ENCODE measurements at regions not wholly inside any gene's neighbourhood (a gene's known extent, or its start where the extent isn't known, plus 50 kb on each side); places are given as distances from the start of the nearest gene placed in this dataset.

DNA sequence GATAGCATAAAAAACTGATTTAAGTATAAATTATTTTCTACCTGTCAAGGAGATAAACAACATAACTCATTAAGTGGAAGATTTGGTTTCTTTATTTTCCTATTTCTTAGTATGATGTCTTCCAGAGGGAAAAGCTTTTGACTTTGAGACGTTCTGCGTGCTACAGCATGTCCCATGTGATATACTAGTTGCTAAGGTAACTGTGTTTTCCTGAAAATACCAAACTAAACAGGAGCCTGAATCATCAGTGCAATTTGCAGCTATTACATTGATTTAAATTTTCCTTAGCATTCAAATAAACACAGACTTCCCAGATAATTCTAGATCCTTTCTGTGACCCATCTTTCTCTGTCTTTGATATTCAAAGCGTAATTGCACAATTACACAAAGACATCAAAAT lies 117.7 kb upstream of the P2RY1 start:
- Histone ChIP-seq H3K4me2 (ENCODE audit: control insufficient read depth, extremely low read depth, insufficient read depth, low read depth, low read length) (peak overlapping the region; percentile 4), H4K20me1 (ENCODE audit: control insufficient read depth, extremely low read depth, insufficient read depth, low read length) (no peaks in the 10 kb centered on the region), H3K9ac (ENCODE audit: control insufficient read depth, extremely low read depth, insufficient read depth, low read length) (no peak overlapping the region), H3K9me1 (ENCODE audit: control insufficient read depth, extremely low read depth, insufficient read depth, low read length) (no peaks in the 10 kb centered on the region), H3K27ac (ENCODE audit: control insufficient read depth, insufficient read depth, low read length) (peak overlapping the region; percentile 24), H3K27me3 (ENCODE audit: control insufficient read depth, extremely low read depth, insufficient read depth, low read length) (no peaks in the 10 kb centered on the region), H3K79me2 (ENCODE audit: control insufficient read depth, insufficient read depth, low read length) (no peaks in the 10 kb centered on the region), H3K36me3 (ENCODE audit: control insufficient read depth in 2 of 2, extremely low read depth in 1 of 2, insufficient read depth in 2 of 2, low read length in 2 of 2) (no peaks in the 10 kb centered on the region), H3K9me3 (ENCODE audit: control insufficient read depth, low read depth, low read length) (no peaks in the 10 kb centered on the region), H3K4me1 (ENCODE audit: control insufficient read depth, extremely low read depth, insufficient read depth, low read length) (peaks cover 15% of the 10 kb centered on the region), H2AFZ (ENCODE audit: control insufficient read depth, low read length) (no peak overlapping the region), H3K4me3 (ENCODE audit: control insufficient read depth in 2 of 3, extremely low read depth in 1 of 3, insufficient read depth in 2 of 3, low read depth in 1 of 3, low read length in 3 of 3) (no peak overlapping the region)
- FAIRE-seq (peak; percentile 20), DNase-seq (ENCODE audit: low read depth, low spot score) (no peak)
- dilution Hi-C loops (cut with MboI; ENCODE audit: extremely low pct_ligation_motif_present, low sequenced_read_pairs), result no loop called here
- TF ChIP-seq, protein P1, sequence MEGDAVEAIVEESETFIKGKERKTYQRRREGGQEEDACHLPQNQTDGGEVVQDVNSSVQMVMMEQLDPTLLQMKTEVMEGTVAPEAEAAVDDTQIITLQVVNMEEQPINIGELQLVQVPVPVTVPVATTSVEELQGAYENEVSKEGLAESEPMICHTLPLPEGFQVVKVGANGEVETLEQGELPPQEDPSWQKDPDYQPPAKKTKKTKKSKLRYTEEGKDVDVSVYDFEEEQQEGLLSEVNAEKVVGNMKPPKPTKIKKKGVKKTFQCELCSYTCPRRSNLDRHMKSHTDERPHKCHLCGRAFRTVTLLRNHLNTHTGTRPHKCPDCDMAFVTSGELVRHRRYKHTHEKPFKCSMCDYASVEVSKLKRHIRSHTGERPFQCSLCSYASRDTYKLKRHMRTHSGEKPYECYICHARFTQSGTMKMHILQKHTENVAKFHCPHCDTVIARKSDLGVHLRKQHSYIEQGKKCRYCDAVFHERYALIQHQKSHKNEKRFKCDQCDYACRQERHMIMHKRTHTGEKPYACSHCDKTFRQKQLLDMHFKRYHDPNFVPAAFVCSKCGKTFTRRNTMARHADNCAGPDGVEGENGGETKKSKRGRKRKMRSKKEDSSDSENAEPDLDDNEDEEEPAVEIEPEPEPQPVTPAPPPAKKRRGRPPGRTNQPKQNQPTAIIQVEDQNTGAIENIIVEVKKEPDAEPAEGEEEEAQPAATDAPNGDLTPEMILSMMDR (optimal IDR thresholded peaks at IDR 0.05 in 1 of 3, IDR thresholded peaks at IDR 0.05 in 1 of 3, conservative IDR thresholded peaks at IDR 0.05 in 1 of 3; ENCODE audit: extremely low read depth in 1 of 3, insufficient read depth in 2 of 3, low read length in 3 of 3), result no peak
- TF ChIP-seq EZH2 (IDR thresholded peaks at IDR 0.05; ENCODE audit: low read length), result no peak

DNA sequence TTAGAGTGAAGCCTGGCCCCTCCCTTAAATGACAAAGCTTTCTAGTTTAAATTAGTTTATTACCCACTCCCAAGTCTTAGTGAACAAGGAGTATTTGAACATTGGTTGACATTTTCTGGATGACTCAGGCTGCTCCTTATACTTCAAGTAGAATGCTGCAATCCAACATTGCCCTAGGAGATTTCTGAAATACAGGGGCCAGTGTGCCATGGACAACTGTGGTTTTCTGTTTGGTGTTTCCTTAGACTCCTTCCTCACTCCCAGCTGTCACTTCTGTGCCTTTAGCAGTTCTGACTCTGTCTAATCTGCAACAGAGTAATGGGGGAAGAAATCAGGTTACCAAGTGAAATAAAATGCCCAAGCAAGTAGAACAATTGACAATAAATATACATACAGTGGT lies 116.1 kb upstream of the P2RY1 start:
- Histone ChIP-seq H2AFZ (ENCODE audit: control insufficient read depth, low read length) (no peak overlapping the region), H3K9me1 (ENCODE audit: control insufficient read depth, extremely low read depth, insufficient read depth, low read length) (no peaks in the 10 kb centered on the region), H3K79me2 (ENCODE audit: control insufficient read depth, insufficient read depth, low read length) (no peaks in the 10 kb centered on the region), H4K20me1 (ENCODE audit: control insufficient read depth, extremely low read depth, insufficient read depth, low read length) (no peaks in the 10 kb centered on the region), H3K27ac (ENCODE audit: control insufficient read depth, insufficient read depth, low read length) (peak overlapping the region; percentile 77), H3K4me3 (ENCODE audit: control insufficient read depth in 2 of 3, extremely low read depth in 1 of 3, insufficient read depth in 2 of 3, low read depth in 1 of 3, low read length in 3 of 3) (no peak overlapping the region), H3K4me1 (ENCODE audit: control insufficient read depth, extremely low read depth, insufficient read depth, low read length) (peaks cover 15% of the 10 kb centered on the region), H3K27me3 (ENCODE audit: control insufficient read depth, extremely low read depth, insufficient read depth, low read length) (no peaks in the 10 kb centered on the region), H3K36me3 (ENCODE audit: control insufficient read depth in 2 of 2, extremely low read depth in 1 of 2, insufficient read depth in 2 of 2, low read length in 2 of 2) (no peaks in the 10 kb centered on the region), H3K9me3 (ENCODE audit: control insufficient read depth, low read depth, low read length) (no peaks in the 10 kb centered on the region), H3K4me2 (ENCODE audit: control insufficient read depth, extremely low read depth, insufficient read depth, low read depth, low read length) (peak overlapping the region; percentile 46), H3K9ac (ENCODE audit: control insufficient read depth, extremely low read depth, insufficient read depth, low read length) (no peak overlapping the region)
- no peak for TF ChIP-seq EZH2 (IDR thresholded peaks at IDR 0.05; ENCODE audit: low read length)
- TF ChIP-seq, protein P1 (optimal IDR thresholded peaks at IDR 0.05 in 1 of 3, IDR thresholded peaks at IDR 0.05 in 1 of 3, conservative IDR thresholded peaks at IDR 0.05 in 1 of 3; ENCODE audit: extremely low read depth in 1 of 3, insufficient read depth in 2 of 3, low read length in 3 of 3), result no peak
- dilution Hi-C loops (cut with MboI; ENCODE audit: extremely low pct_ligation_motif_present, low sequenced_read_pairs), result no loop called here
- FAIRE-seq (no peak), DNase-seq (ENCODE audit: low read depth, low spot score) (no peak)

Data from keratinocyte (primary cell).